ENCODE measurements at regions not wholly inside any gene's neighbourhood (a gene's known extent, or its start where the extent isn't known, plus 50 kb on each side); places are given as distances from the start of the nearest gene placed in this dataset.

- no TSS peak for BruUV-seq (replicated peaks)
- Histone ChIP-seq H4K20me1 (ENCODE audit: insufficient read depth, low read length) (no peaks in the 10 kb centered on the region; the same call in 1 of the 2 replicates), H3K9me3 (ENCODE audit: low read length) (no peaks in the 10 kb centered on the region), H3K27me3 (ENCODE audit: control insufficient read depth in 1 of 2, insufficient read depth in 2 of 2, low read length in 2 of 2) (no peaks in the 10 kb centered on the region; a peak in 1 of 5 replicates), H3K36me3 (replicated peaks in 1 of 2; ENCODE audit: control insufficient read depth in 1 of 2, insufficient read depth in 2 of 2, low read length in 2 of 2) (no peaks in the 10 kb centered on the region), H3K4me2 (ENCODE audit: low read depth, low read length) (no peak overlapping the region), H3K27ac (ENCODE audit: extremely low read length, insufficient read depth, low read length) (no peak overlapping the region), H2AFZ (ENCODE audit: low read length) (no peak overlapping the region), H3K4me3 (replicated peaks in 1 of 3; ENCODE audit: insufficient read depth in 1 of 3, low read depth in 2 of 3, low read length in 3 of 3) (no peak overlapping the region), H3K9ac (ENCODE audit: insufficient read depth, low read depth, low read length) (no peak overlapping the region), H3K4me1 (ENCODE audit: insufficient read depth, low read length) (peaks cover 13% of the 10 kb centered on the region), H3K79me2 (ENCODE audit: insufficient read depth, low read length) (no peaks in the 10 kb centered on the region)
- peak; percentile 88 for FAIRE-seq
- WGBS (ENCODE audit: low lambda C conversion rate): 58% methylated on average over 2 of the region's 4 CpGs
- ChIA-PET CTCF (ENCODE audit: low intra/inter-chr PET ratio, low total read pairs) (interaction anchor here (1.2 to 2.1 kb wide), 3 partner anchors 203 to 273 kb away, joined by 3 to 13 read pairs (median 7); no protein-coding TSS in a partner anchor), POLR2A (no interaction called here)
- peak; percentile 97 for ATAC-seq
- peak; percentile 66 for DNase-seq (ENCODE audit: low spot score)
- intact Hi-C loops (cut with micrococcal nuclease; ENCODE audit: unreplicated experiment): loop anchor here (1.0 kb wide), 1 partner anchor 202 kb away; no protein-coding TSS in a partner anchor
- in situ Hi-C loops (cut with HindIII; ENCODE audit: extremely low pct_ligation_motif_present, low pct_unique_long_range_greater_than_20kb): loop anchor here (5.0 to 10.0 kb wide), 3 partner anchors 88 to 273 kb away; a partner anchor contains a TSS
- TF ChIP-seq ATF2 (CRISPR knock-in tag; IDR thresholded peaks at IDR 0.05): no peak
- peak; percentile 34; the same call in 1 of the 2 replicates for TF ChIP-seq ZFX (CRISPR knock-in tag; IDR thresholded peaks at IDR 0.05; ENCODE audit: low read depth)
- no peak for TF ChIP-seq ZNF513 (CRISPR knock-in tag; conservative IDR thresholded peaks at IDR 0.05)
- TF ChIP-seq ZNF652 (CRISPR knock-in tag; IDR thresholded peaks at IDR 0.05; ENCODE audit: borderline replicate concordance, low read depth): no peak
- peak; percentile 75 for TF ChIP-seq CTCF (CRISPR knock-in tag; IDR thresholded peaks at IDR 0.05)
- no peak for TF ChIP-seq GPBP1L1 (CRISPR knock-in tag; IDR thresholded peaks at IDR 0.05)
- TF ChIP-seq NR2F6 (IDR thresholded peaks at IDR 0.05): no peak
- TF ChIP-seq NR2F6 (CRISPR knock-in tag; IDR thresholded peaks at IDR 0.05): peak; percentile 15; the same call in 1 of the 2 replicates
- no peak for TF ChIP-seq ZNF639 (CRISPR knock-in tag; conservative IDR thresholded peaks at IDR 0.05)
- TF ChIP-seq SIX4 (CRISPR knock-in tag; IDR thresholded peaks at IDR 0.05): no peak
- TF ChIP-seq ZKSCAN1 (IDR thresholded peaks at IDR 0.05; ENCODE audit: low read length): peak; percentile 56; the same call in 1 of the 2 replicates
- TF ChIP-seq TP53 (CRISPR knock-in tag; conservative IDR thresholded peaks at IDR 0.05): no peak
- TF ChIP-seq ZNF574 (CRISPR knock-in tag; IDR thresholded peaks at IDR 0.05): 0 out of 2 replicates have a peak, but pooled peaks have one; percentile 26
- peak; percentile 90 for TF ChIP-seq SMC3 (IDR thresholded peaks at IDR 0.05; ENCODE audit: low read length)
- no peak for TF ChIP-seq ZNF317 (CRISPR knock-in tag; IDR thresholded peaks at IDR 0.05)
- 0 out of 2 replicates have a peak, but pooled peaks have one; percentile 21 for TF ChIP-seq PITX1 (CRISPR knock-in tag; IDR thresholded peaks at IDR 0.05)
Measured at GRCh38 chr12:107404981-107405380, 280.6 kb upstream of the PWP1 start.
